HL-60 (cell line): ENCODE measurements at regions not wholly inside any gene's neighbourhood (a gene's known extent, or its start where the extent isn't known, plus 50 kb on each side); places are given as distances from the start of the nearest gene placed in this dataset.

Experiments
- CTCF ChIP-seq: IDR thresholded peaks from one replicate; pipeline ENCODE4 v1.5.1; 2011; ENCODE audit warnings: low read length, control low read depth, inconsistent platforms; ENCODE audit not compliant: insufficient read depth
- POLR2AphosphoS5 ChIP-seq: IDR thresholded peaks from 2 replicates; pipeline ENCODE4 v1.6.1; 2012; ENCODE audit warnings: low read depth
- SPI1 ChIP-seq: IDR thresholded peaks from 2 replicates; pipeline ENCODE4 v1.6.1; 2012; ENCODE audit warnings: low read depth, mild to moderate bottlenecking, borderline replicate concordance

- TF ChIP-seq POLR2AphosphoS5 (no peak), CTCF (no peak), SPI1 (no peak)
These were observed 298.3 kb upstream of the XYLT1 start for GRCh38 chr16:17769065-17769464.
